Duodenal mucosa (tissue), 2 donors: ENCODE measurements at regions not wholly inside any gene's neighbourhood (a gene's known extent, or its start where the extent isn't known, plus 50 kb on each side); places are given as distances from the start of the nearest gene placed in this dataset.

Experiments used
- H3K27ac ChIP-seq: one replicate; pipeline ENCODE4 v1.7.0; 2013; ENCODE audit warnings: low read depth, low read length
- H3K27me3 ChIP-seq, 2 donors: one replicate each; pipeline ENCODE4 v1.7.0; 2013; ENCODE audit warnings: low read length in 2 of 2, control low read depth in 1 of 2; ENCODE audit not compliant: insufficient read depth in 2 of 2, control insufficient read depth in 1 of 2
- H3K36me3 ChIP-seq, 2 donors: one replicate each; pipeline ENCODE4 v1.7.0; 2013; ENCODE audit warnings: low read length in 2 of 2, control low read depth in 1 of 2; ENCODE audit not compliant: insufficient read depth in 2 of 2, control insufficient read depth in 1 of 2
- H3K4me1 ChIP-seq, 2 donors: one replicate each; pipeline ENCODE4 v1.7.0; 2013; ENCODE audit warnings: low read length in 2 of 2, control low read depth in 1 of 2; ENCODE audit not compliant: insufficient read depth in 2 of 2, control insufficient read depth in 1 of 2
- H3K4me3 ChIP-seq, 2 donors: one replicate each; pipeline ENCODE4 v1.7.0; 2013; ENCODE audit warnings: low read length in 2 of 2, low read depth in 1 of 2
- H3K9ac ChIP-seq, 2 donors: one replicate each; pipeline ENCODE4 v1.7.0; 2013; ENCODE audit warnings: low read length in 2 of 2, low read depth in 1 of 2
- H3K9me3 ChIP-seq, 2 donors: one replicate each; pipeline ENCODE4 v1.7.0; 2013; ENCODE audit warnings: low read length in 2 of 2, control low read depth in 1 of 2; ENCODE audit not compliant: control insufficient read depth in 1 of 2

DNA sequence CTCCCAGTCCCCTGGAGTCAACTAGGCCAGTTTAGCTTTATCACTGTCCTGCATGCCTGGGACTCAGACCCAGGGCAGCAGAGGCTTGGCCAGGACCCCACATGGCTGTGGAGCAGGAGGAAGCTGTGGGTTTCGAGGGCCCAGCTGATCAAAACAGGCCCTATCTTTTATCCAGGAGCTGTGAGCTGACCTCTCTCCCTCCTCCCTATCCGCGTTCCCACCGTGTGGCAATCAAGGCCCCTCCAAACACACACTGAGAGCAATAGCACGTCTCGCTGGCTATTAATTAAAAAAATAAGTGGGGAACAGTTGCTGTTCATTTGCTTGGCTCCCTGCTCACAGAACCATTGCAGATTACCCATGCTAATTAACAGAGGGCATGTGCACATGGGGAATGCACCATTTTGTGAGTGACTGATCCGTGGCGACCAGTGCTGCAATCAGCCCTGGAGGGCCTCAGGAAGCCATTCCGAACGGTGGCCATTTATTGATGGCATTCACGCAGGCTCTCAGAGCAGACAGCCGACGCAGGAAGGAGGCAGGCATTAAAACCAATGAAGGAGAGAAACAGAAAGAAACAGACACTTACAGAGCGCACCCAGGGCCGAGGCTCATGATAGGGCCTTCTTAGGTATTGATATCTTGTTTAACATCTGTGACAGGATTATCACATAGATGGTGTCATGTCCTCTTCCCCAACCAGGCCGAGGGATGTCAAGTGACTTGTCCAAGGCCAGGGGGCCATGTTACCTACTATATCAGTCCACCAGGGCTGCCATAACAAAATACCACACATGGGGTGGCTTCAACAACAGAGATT is 157.1 kb downstream of the KATNIP start:
- H3K27ac ChIP-seq, result no peak overlapping the region
- H3K9ac ChIP-seq, result no peak overlapping the region
- H3K4me1 ChIP-seq, result no peaks in the 10 kb centered on the region
- H3K9me3 ChIP-seq, result no peaks in the 10 kb centered on the region
- H3K36me3 ChIP-seq, result peaks cover 2 to 5% of the 10 kb centered on the region in 2 donors
- H3K27me3 ChIP-seq, result no peaks in the 10 kb centered on the region
- H3K4me3 ChIP-seq, result no peak overlapping the region

DNA sequence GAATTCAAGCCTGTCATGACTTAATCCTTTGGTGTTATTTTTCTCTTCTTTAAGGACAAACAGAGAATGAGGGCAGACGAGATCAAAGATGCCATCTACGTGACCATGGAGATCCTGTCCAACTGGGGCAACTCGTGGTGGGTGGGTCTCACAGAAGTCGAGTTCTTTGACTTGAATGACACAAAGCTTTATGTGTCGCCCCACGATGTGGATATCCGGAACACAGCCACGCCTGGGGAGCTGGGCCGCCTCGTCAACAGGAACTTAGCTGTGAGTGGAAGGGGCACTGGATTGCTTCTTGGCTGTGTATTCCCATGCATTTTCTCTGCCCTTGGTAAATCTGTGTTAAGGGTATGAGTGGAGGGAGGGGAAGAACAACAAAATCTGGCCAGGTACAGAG is 158.7 kb downstream of the KATNIP start:
- no peak overlapping the region for H3K9ac ChIP-seq
- H3K27ac ChIP-seq, result no peak overlapping the region
- H3K4me3 ChIP-seq, result no peak overlapping the region
- H3K4me1 ChIP-seq, result no peaks in the 10 kb centered on the region
- peaks cover 0 to 3% of the 10 kb centered on the region in 2 donors for H3K36me3 ChIP-seq
- H3K9me3 ChIP-seq, result no peaks in the 10 kb centered on the region
- H3K27me3 ChIP-seq, result no peaks in the 10 kb centered on the region

DNA sequence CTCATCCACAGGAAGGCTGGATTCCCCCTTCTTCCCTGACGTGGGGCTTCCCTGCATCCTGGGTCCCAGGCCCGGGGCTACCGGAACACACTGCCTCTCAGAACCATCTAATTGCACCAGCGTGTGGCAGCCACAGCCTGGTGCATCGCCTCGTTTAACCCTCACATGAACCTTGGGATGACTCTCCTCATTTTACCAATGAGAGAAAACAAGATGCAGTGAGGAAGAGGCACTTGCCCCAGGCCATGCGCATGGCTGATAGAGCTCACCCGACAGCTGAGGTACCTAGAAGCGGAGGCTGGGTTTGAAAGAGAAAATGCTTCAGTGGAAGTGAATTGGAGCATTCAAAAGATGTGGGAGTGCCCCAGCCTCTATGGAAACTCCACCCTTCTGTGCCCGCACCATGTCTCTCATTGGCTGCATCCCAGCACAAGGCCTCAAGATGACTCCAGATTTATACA is 162.3 kb downstream of the KATNIP start:
- Histone ChIP-seq H3K27ac (no peak overlapping the region), H3K9ac (no peak overlapping the region), H3K27me3 (no peaks in the 10 kb centered on the region), H3K9me3 (no peaks in the 10 kb centered on the region), H3K4me3 (no peak overlapping the region), H3K4me1 (peaks cover 0 to under 1% of the 10 kb centered on the region in 2 donors), H3K36me3 (no peaks in the 10 kb centered on the region)

DNA sequence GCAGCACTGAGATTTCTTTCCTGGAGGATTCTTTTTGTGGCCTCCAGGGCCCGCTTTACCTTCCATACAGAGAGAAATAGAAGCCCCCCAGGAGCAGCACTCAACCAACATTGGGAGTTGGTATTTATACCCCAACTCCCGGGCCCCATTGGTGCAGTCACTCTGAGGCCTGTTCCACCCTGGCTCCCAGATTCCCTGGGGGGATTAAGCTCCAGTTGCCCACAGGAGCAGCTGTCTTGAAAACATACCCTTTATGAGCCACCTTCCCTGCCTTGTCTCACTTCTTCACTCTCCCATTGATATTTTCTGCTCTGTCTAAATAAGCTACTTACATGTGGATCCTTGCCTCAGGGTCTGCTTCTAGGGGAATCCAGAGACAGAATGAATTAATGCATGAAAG is 167.8 kb downstream of the KATNIP start:
- Histone ChIP-seq H3K27ac (no peak overlapping the region), H3K4me1 (peaks cover 21 to 29% of the 10 kb centered on the region in 2 donors), H3K27me3 (no peaks in the 10 kb centered on the region), H3K9ac (no peak overlapping the region), H3K36me3 (no peaks in the 10 kb centered on the region), H3K9me3 (no peaks in the 10 kb centered on the region), H3K4me3 (no peak overlapping the region)

DNA sequence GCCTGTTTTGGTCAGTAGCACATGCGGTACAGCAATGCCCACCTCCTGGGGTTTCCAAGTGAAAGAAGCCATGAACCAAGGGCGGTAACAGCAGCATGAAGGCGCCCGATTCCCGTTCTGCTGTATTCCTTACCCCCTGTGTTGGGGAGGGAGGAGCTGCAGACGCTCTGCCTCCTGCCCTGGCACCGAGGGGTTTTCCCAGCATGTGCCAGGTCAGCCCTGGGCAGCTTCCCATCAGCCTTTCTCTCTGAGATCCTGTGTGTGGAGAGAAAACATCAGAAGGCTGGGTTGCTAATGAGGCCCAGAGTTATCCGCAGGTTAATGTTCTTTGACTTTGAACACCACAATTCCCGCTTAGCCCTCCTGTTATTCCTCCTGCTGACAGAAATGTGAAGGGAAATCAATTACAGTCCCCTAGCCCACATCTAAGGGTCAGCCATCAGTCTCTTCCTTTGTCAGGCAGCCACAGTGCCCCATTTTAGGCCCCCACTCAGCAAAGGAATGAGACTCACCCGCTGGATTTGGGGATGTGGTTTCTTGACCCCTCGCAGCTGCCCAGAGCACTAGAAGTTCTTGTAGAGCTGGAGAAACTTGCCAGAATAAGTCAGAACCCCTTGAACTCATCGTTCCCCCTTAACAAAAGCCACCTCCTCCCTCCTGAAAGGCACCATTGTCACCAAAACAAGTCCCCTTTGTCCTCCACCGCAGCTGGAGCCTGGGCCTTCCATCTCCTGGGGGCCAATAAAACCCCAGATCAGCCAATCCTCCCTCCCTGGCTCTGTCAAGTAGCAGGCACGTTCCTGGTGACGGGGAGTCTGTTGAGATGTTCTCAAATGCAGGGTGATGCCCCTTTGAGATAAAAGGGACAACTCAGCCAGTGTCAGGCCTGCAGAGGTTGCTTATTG is 168.5 kb downstream of the KATNIP start:
- no peaks in the 10 kb centered on the region for H3K36me3 ChIP-seq
- no peak overlapping the region for H3K9ac ChIP-seq

DNA sequence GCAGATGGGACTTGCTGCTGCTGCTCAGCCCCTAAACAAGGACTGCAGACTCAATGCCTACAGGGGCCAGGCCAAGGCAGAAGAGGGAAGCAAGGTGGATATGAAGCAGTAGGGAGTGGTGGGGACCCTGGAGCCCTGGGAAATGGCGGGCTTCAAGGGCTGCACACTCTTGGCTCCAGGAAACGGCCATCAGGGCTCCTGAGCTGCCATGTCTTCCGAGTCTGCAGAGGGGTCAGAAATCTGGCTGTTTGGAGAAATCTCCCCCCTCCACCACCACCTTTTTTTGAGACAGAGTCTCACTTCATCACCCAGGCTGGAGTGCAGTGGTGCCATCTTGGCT is 169.1 kb downstream of the KATNIP start:
- no peaks in the 10 kb centered on the region for H3K36me3 ChIP-seq
- H3K9me3 ChIP-seq, result no peaks in the 10 kb centered on the region
- no peak overlapping the region for H3K9ac ChIP-seq
- no peak overlapping the region for H3K27ac ChIP-seq
- H3K4me1 ChIP-seq, result peaks cover 34 to 43% of the 10 kb centered on the region in 2 donors
- H3K4me3 ChIP-seq, result no peak overlapping the region
- no peaks in the 10 kb centered on the region for H3K27me3 ChIP-seq

More for the DNA sequence above, 168.5 kb downstream of the KATNIP start:
- Histone ChIP-seq H3K4me3 (no peak overlapping the region), H3K9me3 (no peaks in the 10 kb centered on the region), H3K27ac (no peak overlapping the region), H3K27me3 (no peaks in the 10 kb centered on the region), H3K4me1 (peaks cover 28 to 36% of the 10 kb centered on the region in 2 donors)

DNA sequence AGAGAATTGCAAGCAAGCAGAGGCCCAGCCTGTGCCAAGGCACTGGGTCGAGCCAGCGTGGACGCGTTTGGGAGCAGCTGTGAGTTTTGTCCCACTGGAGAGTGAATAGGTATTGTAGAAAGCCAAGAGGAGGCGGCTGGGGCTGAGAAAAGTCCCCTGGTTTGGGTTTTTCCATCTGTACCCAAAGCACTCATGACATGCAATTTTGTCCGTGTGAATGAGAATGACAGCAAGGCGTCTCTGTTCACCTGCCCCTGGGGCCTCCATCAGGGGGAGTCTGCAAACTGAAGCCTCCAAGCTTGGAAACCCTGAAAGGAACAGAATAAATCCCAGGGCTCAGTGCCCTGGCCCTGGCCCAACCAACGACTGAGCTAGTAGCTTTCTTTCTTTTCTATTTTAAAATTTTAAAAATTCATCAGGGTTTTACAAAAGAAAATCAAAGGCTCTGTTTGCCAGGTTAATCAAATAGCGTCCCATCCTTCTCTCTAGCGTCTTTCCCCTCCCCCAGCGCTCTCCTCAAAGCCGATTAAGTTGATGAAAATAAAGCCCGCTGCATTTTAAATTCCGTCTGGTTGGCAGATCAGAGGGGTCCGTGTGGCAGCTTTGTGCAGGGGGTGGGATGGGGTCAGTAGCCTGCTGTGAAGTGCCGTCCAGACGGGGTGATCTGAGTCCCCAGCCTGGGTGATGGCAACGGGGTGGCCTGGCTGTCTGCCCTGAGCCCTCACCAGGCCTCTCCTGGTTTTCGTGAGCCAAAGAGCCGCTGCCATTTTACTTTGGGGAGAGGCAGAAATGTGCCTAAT is 171.0 kb downstream of the KATNIP start:
- H3K4me3 ChIP-seq, result no peak overlapping the region
- no peak overlapping the region for H3K9ac ChIP-seq
- no peaks in the 10 kb centered on the region for H3K36me3 ChIP-seq
- no peak overlapping the region for H3K27ac ChIP-seq
- H3K27me3 ChIP-seq, result no peaks in the 10 kb centered on the region
- peaks cover 43 to 54% of the 10 kb centered on the region in 2 donors for H3K4me1 ChIP-seq
- no peaks in the 10 kb centered on the region for H3K9me3 ChIP-seq

DNA sequence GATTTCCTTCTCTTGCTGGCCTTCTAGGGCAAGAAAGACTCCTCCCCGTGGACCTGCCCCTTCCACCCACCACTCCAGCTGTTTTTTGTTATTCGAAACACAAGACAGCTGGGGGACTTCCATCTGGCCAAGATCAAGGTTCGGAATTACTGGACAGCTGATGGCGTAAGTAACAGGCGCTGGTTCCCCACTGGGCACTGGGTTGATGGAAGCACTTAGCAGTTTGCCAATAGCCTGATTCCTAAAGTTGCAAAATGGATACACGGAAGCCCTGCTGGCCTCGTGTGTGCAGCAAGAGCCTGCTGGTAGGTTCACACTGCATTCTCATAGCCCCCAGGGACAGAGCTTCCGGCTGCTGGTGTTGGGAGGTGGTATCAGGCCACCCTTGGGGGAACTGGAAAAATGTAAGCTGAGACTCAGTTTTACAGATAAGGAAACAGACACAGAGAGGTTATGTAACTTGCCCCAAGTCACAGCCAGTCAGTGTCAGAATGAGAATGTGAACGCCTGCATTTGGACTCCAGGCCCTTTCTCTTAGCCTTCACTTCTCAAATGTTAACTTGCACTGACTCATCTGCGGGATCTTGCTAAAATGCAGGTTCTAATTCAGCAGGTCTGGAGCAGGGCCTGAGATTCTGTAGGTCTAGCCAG is 171.7 kb downstream of the KATNIP start:
- Histone ChIP-seq H3K4me1 (peaks cover 43 to 54% of the 10 kb centered on the region in 2 donors), H3K27ac (peak overlapping the region; percentile 15), H3K9ac (no peak overlapping the region), H3K27me3 (no peaks in the 10 kb centered on the region), H3K9me3 (no peaks in the 10 kb centered on the region), H3K4me3 (no peak overlapping the region), H3K36me3 (peaks cover 0 to 3% of the 10 kb centered on the region in 2 donors)

DNA sequence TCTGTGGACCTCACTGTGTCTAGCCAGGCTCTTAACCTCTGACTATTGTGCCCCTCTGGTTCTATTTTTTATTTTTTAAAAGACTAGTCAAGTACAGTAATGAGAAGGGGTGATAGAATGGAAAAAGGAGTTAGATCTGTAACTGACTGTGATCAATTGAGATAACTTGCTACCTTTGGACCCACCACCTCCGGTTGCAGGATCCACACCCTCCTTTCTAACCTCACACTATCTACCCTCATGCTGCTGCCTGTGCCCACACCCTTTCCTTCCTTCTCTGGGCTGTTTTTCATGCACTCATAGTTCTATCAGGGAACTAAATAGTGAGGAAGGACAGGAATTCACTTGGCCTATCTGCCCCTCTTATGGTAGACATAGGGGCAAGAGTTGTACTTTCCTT is 172.3 kb downstream of the KATNIP start:
- H3K4me1 ChIP-seq, result peaks cover 43 to 54% of the 10 kb centered on the region in 2 donors
- H3K4me3 ChIP-seq, result peak overlapping the region in 1 of 2 donors; percentile 3
- no peaks in the 10 kb centered on the region for H3K27me3 ChIP-seq
- H3K9me3 ChIP-seq, result no peaks in the 10 kb centered on the region
- H3K36me3 ChIP-seq, result peaks cover 0 to 6% of the 10 kb centered on the region in 2 donors
- no peak overlapping the region for H3K9ac ChIP-seq
- H3K27ac ChIP-seq, result peak overlapping the region; percentile 15
